ENCODE measurements at regions not wholly inside any gene's neighbourhood (a gene's known extent, or its start where the extent isn't known, plus 50 kb on each side); places are given as distances from the start of the nearest gene placed in this dataset.
"Not testable (repeated sequence)": the region's sequence is repeated elsewhere in the genome, so short reads cannot be mapped to it uniquely, and the experiment has no call there.

- in situ Hi-C loops (cut with HindIII; ENCODE audit: low pct_unique_long_range_greater_than_20kb, low sequenced_read_pairs), result no loop called here
- DNase-seq (ENCODE audit: low read depth, low spot score), result no peak
These were observed 176.8 kb upstream of the FOXG1 start for GRCh38 chr14:28589792-28590191.

DNA sequence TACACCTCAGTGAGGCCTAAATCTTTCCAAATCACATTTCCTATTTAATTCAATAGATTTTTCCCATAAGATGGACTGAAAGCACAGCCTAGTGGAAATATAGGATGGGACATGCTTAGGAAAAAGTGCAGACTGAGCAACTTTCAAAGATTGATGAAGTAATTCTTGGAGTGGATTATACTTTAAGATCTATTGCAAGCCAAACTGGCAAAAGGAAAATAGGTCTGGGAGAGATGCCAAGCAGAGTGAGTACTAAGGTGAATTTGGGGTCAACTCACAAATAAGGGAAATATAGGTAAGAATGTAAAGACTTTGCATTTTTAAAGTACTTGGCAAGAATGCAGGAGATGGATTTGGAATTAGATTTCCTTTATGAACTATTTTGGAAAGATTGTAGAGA is 170.2 kb upstream of the FOXG1 start:
- in situ Hi-C loops (cut with HindIII; ENCODE audit: low pct_unique_long_range_greater_than_20kb, low sequenced_read_pairs), result no loop called here
- peak; percentile 19 for DNase-seq (ENCODE audit: low read depth, low spot score)

DNA sequence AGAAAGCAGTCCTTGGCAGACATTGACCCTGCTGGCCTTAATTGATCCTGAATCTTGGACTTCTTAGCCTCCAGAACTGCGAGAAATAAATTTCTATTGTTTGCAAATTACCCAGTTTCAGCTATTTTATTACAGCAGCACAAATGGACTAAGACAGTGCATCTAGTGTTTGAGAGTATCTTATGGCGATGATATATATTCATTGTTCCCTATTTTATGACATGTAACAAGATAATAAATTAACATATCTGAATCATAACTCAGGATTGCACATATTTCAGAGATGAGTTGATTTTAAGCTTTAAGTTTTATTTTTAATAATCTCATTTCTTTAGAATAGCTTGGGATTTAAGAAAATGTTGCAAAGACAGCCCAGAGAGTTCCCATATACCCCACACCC is 167.4 kb upstream of the FOXG1 start:
- no peak for DNase-seq (ENCODE audit: low read depth, low spot score)
- in situ Hi-C loops (cut with HindIII; ENCODE audit: low pct_unique_long_range_greater_than_20kb, low sequenced_read_pairs), result no loop called here

GRCh38 chr14:28599605-28600004 is 167.0 kb upstream of the FOXG1 start:
- DNase-seq (ENCODE audit: low read depth, low spot score), result no peak
- in situ Hi-C loops (cut with HindIII; ENCODE audit: low pct_unique_long_range_greater_than_20kb, low sequenced_read_pairs), result no loop called here

DNA sequence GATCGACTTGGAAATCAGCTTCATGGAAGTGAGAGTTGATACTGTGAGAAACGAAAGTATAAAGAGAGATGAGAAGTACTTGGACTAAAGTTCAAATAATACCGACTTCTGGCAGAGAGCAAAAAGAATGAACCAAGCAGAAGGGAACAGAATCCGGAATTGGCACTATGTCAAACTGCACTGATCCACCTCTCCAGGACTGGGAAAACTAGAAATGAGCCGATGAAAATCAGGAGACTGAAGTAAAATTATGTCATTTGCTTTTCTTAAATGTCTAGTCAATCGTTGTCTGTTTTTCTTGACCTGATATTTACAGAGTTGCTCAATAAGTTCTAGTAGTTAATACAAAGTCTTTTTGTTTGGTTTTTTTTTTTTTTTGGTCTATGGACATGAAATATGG is 163.0 kb upstream of the FOXG1 start:
- in situ Hi-C loops (cut with HindIII; ENCODE audit: low pct_unique_long_range_greater_than_20kb, low sequenced_read_pairs), result no loop called here

GRCh38 chr14:28607661-28608060 is 158.9 kb upstream of the FOXG1 start:
- no peak for DNase-seq (ENCODE audit: low read depth, low spot score)
- in situ Hi-C loops (cut with HindIII; ENCODE audit: low pct_unique_long_range_greater_than_20kb, low sequenced_read_pairs), result no loop called here

More for the DNA sequence above, 163.0 kb upstream of the FOXG1 start:
- peak; percentile 83 for DNase-seq (ENCODE audit: low read depth, low spot score)

GRCh38 chr14:28608443-28608842 is 158.1 kb upstream of the FOXG1 start:
- DNase-seq (ENCODE audit: low read depth, low spot score), result peak; percentile 97
- in situ Hi-C loops (cut with HindIII; ENCODE audit: low pct_unique_long_range_greater_than_20kb, low sequenced_read_pairs), result no loop called here

GRCh38 chr14:28608851-28609828 is 157.4 kb upstream of the FOXG1 start:
- in situ Hi-C loops (cut with HindIII; ENCODE audit: low pct_unique_long_range_greater_than_20kb, low sequenced_read_pairs), result no loop called here
- peak; percentile 82 for DNase-seq (ENCODE audit: low read depth, low spot score)

- in situ Hi-C loops (cut with HindIII; ENCODE audit: low pct_unique_long_range_greater_than_20kb, low sequenced_read_pairs), result no loop called here
These were observed 154.2 kb upstream of the FOXG1 start for GRCh38 chr14:28612414-28612813.

GRCh38 chr14:28613532-28613931 is 153.1 kb upstream of the FOXG1 start:
- in situ Hi-C loops (cut with HindIII; ENCODE audit: low pct_unique_long_range_greater_than_20kb, low sequenced_read_pairs), result no loop called here

More at GRCh38 chr14:28612414-28612813, 154.2 kb upstream of the FOXG1 start:
- DNase-seq (ENCODE audit: low read depth, low spot score), result no peak

DNA sequence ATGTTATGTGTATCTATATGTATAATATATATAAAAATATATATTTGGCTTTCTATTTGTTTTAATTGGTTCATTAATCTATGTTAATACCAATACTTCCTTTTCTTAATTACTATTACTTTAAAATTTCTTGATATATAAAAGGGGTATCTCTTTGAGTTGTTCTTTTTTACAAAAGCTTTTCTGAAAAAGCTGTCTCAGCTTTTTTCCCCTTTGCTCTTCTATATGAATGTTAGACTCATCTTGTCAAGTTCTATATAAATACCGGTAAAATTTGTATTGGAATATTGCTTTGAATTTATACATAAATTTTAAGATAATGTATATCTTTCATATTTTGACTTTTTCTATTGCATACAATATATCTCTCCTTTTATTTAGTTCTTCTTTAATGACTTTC is 139.8 kb upstream of the FOXG1 start:
- in situ Hi-C loops (cut with HindIII; ENCODE audit: low pct_unique_long_range_greater_than_20kb, low sequenced_read_pairs), result no loop called here

More at GRCh38 chr14:28613532-28613931, 153.1 kb upstream of the FOXG1 start:
- no peak for DNase-seq (ENCODE audit: low read depth, low spot score)

GRCh38 chr14:28629328-28630004 is 137.1 kb upstream of the FOXG1 start:
- in situ Hi-C loops (cut with HindIII; ENCODE audit: low pct_unique_long_range_greater_than_20kb, low sequenced_read_pairs), result no loop called here
- DNase-seq (ENCODE audit: low read depth, low spot score), result no peak

More for the DNA sequence above, 139.8 kb upstream of the FOXG1 start:
- DNase-seq (ENCODE audit: low read depth, low spot score), result no peak

- in situ Hi-C loops (cut with HindIII; ENCODE audit: low pct_unique_long_range_greater_than_20kb, low sequenced_read_pairs), result no loop called here
- no peak for DNase-seq (ENCODE audit: low read depth, low spot score)
These were observed 136.5 kb upstream of the FOXG1 start for GRCh38 chr14:28630100-28630499.

DNA sequence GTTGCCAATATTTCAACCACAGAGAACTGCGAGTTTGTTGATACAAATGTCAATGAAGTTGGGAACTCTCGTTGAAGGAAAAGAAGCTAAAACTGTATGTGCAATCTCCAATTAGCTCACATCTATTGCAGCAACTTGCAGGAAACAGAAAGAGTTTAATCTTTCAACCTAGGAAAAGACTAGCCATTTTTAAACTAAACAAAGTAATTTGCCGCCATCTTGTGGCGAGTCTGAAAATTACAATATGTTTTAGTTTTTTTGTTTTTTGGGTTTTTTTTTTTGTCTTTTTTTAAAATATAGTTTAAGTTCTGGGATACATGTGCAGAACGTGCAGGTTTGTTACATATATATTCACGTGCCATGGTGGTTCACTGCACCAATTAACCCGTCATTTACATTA is 131.2 kb upstream of the FOXG1 start:
- peak; percentile 50 for DNase-seq (ENCODE audit: low read depth, low spot score)
- in situ Hi-C loops (cut with HindIII; ENCODE audit: low pct_unique_long_range_greater_than_20kb, low sequenced_read_pairs), result no loop called here

DNA sequence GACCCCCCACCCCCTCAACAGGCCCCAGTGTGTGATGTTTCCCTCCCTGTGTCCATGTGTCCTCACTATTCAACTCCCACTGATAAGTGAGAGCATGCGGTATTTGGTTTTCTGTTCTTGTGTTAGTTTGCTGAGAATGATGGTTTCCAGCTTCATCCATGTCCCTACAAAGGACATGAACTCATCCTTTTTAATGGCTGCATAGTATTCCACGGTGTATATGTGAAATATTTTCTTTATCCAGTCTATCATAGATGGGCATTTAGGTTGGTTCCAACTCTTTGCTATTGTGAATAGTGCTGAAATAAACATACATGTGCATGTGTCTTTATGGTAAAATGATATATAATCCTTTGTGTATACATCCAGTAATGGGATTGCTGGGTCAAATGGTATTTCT is 130.8 kb upstream of the FOXG1 start:
- in situ Hi-C loops (cut with HindIII; ENCODE audit: low pct_unique_long_range_greater_than_20kb, low sequenced_read_pairs); DNase-seq (ENCODE audit: low read depth, low spot score): not testable (repeated sequence)

DNA sequence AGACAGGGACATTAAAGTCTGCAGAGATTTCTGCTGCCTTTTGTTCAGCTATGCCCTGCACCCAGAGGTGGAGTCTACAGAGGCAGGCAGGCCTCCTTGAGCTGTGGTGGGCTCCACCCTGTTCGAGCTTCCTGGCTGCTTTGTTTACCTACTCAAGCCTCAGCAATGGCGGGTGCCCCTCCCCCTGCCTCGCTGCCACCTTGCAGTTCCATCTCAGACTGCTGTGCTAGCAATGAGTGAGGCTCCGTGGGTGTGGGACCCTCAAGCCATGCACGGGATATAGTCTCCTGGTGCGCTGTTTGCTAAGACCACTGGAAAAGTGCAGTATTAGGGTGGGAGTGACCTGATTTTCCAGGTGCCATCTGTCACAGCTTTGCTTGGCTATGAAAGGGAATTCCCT is 125.4 kb upstream of the FOXG1 start:
- DNase-seq (ENCODE audit: low read depth, low spot score); in situ Hi-C loops (cut with HindIII; ENCODE audit: low pct_unique_long_range_greater_than_20kb, low sequenced_read_pairs): not testable (repeated sequence)

- in situ Hi-C loops (cut with HindIII; ENCODE audit: low pct_unique_long_range_greater_than_20kb, low sequenced_read_pairs), result no loop called here
- DNase-seq (ENCODE audit: low read depth, low spot score), result no peak
These were observed 115.4 kb upstream of the FOXG1 start for GRCh38 chr14:28651148-28651547.

- in situ Hi-C loops (cut with HindIII; ENCODE audit: low pct_unique_long_range_greater_than_20kb, low sequenced_read_pairs), result no loop called here
These were observed 113.8 kb upstream of the FOXG1 start for GRCh38 chr14:28652782-28653181.

GRCh38 chr14:28653521-28653920 is 113.1 kb upstream of the FOXG1 start:
- no peak for DNase-seq (ENCODE audit: low read depth, low spot score)
- in situ Hi-C loops (cut with HindIII; ENCODE audit: low pct_unique_long_range_greater_than_20kb, low sequenced_read_pairs), result no loop called here

More at GRCh38 chr14:28652782-28653181, 113.8 kb upstream of the FOXG1 start:
- DNase-seq (ENCODE audit: low read depth, low spot score), result peak; percentile 2

Data from SK-MEL-5 (cell line).